CD14-positive monocyte (primary cell): ENCODE measurements at regions not wholly inside any gene's neighbourhood (a gene's known extent, or its start where the extent isn't known, plus 50 kb on each side); places are given as distances from the start of the nearest gene placed in this dataset.

Source experiments
- DNase-seq, 3 donors: peaks; one replicate each; pipeline ENCODE4 v3.0.0-alpha.2; 2011 to 2022
- H2AFZ ChIP-seq: 2 replicates; pipeline ENCODE4 v1.6.0; 2012; ENCODE audit warnings: mild to moderate bottlenecking, low read depth, low read length, inconsistent platforms; ENCODE audit not compliant: insufficient read depth, poor library complexity, severe bottlenecking
- H3K27ac ChIP-seq, 2 donors: 1 replicate in 1 of 2; 2 replicates in 1 of 2; pipeline ENCODE4 v1.5.1; 2012 to 2013; ENCODE audit warnings: low read length in 2 of 2, control low read depth in 1 of 2, inconsistent platforms in 1 of 2, low read depth in 1 of 2, mild to moderate bottlenecking in 1 of 2
- H3K27me3 ChIP-seq, 2 donors: one replicate each; pipeline versions ENCODE4 v1.6.0 to v1.6.1; 2011 to 2013; ENCODE audit warnings: low read length in 2 of 2; ENCODE audit not compliant: control insufficient read depth in 2 of 2, insufficient read depth in 2 of 2
- H3K36me3 ChIP-seq, 2 donors: replicated peaks in 1 of 2; 1 replicate in 1 of 2; 2 replicates in 1 of 2; pipeline versions ENCODE4 v1.5.1 to v1.6.1; 2012 to 2013; ENCODE audit warnings: low read length in 2 of 2, control low read depth in 1 of 2, inconsistent platforms in 1 of 2, mild to moderate bottlenecking in 1 of 2; ENCODE audit not compliant: insufficient read depth in 2 of 2, control insufficient read depth in 1 of 2
- H3K4me1 ChIP-seq, 2 donors: 1 replicate in 1 of 2; 2 replicates in 1 of 2; pipeline versions ENCODE4 v1.5.1 to v1.6.1; 2012 to 2013; ENCODE audit warnings: low read length in 2 of 2, control low read depth in 1 of 2, inconsistent platforms in 1 of 2, mild to moderate bottlenecking in 1 of 2, moderate library complexity in 1 of 2; ENCODE audit not compliant: insufficient read depth in 2 of 2, control insufficient read depth in 1 of 2
- H3K4me2 ChIP-seq: replicated peaks from 2 replicates; pipeline ENCODE3; 2012; ENCODE audit warnings: low read length, moderate library complexity, mild to moderate bottlenecking; ENCODE audit not compliant: poor library complexity, severe bottlenecking; ENCODE audit errors: extremely low read depth
- H3K4me3 ChIP-seq, 3 experiments: fragments of 200-600 bp in 1 of 3; sonication (generic) in 1 of 3; replicated peaks in 1 of 3; 1 replicate in 2 of 3; 2 replicates in 1 of 3; pipeline ENCODE4 v1.5.1; 2011 to 2013; ENCODE audit warnings: low read length in 3 of 3, mild to moderate bottlenecking in 3 of 3, control low read depth in 2 of 3, low read depth in 2 of 3, inconsistent platforms in 1 of 3, moderate library complexity in 1 of 3
- H3K79me2 ChIP-seq: 2 replicates; pipeline ENCODE4 v1.6.0; 2012; ENCODE audit warnings: mild to moderate bottlenecking, control low read depth, inconsistent platforms, low read length, moderate library complexity; ENCODE audit not compliant: insufficient read depth
- H3K9ac ChIP-seq: 2 replicates; pipeline ENCODE4 v1.6.0; 2017; ENCODE audit warnings: low read length, mild to moderate bottlenecking; ENCODE audit not compliant: insufficient read depth, poor library complexity, severe bottlenecking
- H3K9me3 ChIP-seq, 2 donors: replicated peaks in 1 of 2; 1 replicate in 1 of 2; 2 replicates in 1 of 2; pipeline versions ENCODE4 v1.5.1 to v1.6.1; 2012 to 2013; ENCODE audit warnings: low read length in 2 of 2, control low read depth in 1 of 2; ENCODE audit not compliant: control insufficient read depth in 1 of 2, insufficient read depth in 1 of 2
- H4K20me1 ChIP-seq: 2 replicates; pipeline ENCODE4 v1.6.0; 2012; ENCODE audit warnings: mild to moderate bottlenecking, low read length, control low read depth, moderate library complexity; ENCODE audit not compliant: insufficient read depth
- H3K27ac Mint-ChIP-seq, 7 donors: one replicate each; pipeline ENCODE4 v1.8.0; 2020; ENCODE audit warnings: mild to moderate bottlenecking in 7 of 7, mixed read lengths in 7 of 7, moderate library complexity in 6 of 7, inconsistent platforms in 2 of 7
- H3K27me3 Mint-ChIP-seq, 3 donors: one replicate each; pipeline ENCODE4 v1.8.0; 2021 to 2022; ENCODE audit warnings: low read depth in 3 of 3, mild to moderate bottlenecking in 3 of 3, mixed read lengths in 3 of 3, moderate library complexity in 3 of 3, inconsistent platforms in 1 of 3
- H3K36me3 Mint-ChIP-seq, 2 donors: one replicate each; pipeline ENCODE4 v1.8.0; 2020; ENCODE audit warnings: mixed read lengths in 2 of 2, inconsistent platforms in 1 of 2, mild to moderate bottlenecking in 1 of 2
- H3K4me1 Mint-ChIP-seq: one replicate; pipeline ENCODE4 v1.8.0; 2020; ENCODE audit warnings: mild to moderate bottlenecking, mixed read lengths
- H3K4me3 Mint-ChIP-seq, 2 donors: one replicate each; pipeline ENCODE4 v1.8.0; 2020; ENCODE audit warnings: mild to moderate bottlenecking in 2 of 2, mixed read lengths in 2 of 2, moderate library complexity in 1 of 2
- H3K9me3 Mint-ChIP-seq, 7 donors: one replicate each; pipeline ENCODE4 v1.8.0; 2020 to 2022; ENCODE audit warnings: mixed read lengths in 7 of 7, mild to moderate bottlenecking in 6 of 7, moderate library complexity in 6 of 7, inconsistent platforms in 2 of 7
- CTCF ChIP-seq: fragments of 200-600 bp; IDR thresholded peaks from one replicate; pipeline ENCODE4 v1.8.0; 2022; ENCODE audit warnings: antibody characterized with exemption, mild to moderate bottlenecking
- WGBS: methylation state at CpG from one replicate; pipeline ENCODE4 v1.1.5; 2013; ENCODE audit warnings: missing lambda C conversion rate; ENCODE audit not compliant: insufficient coverage; 5-methylcytosine and 5-hydroxymethylcytosine counted together
- intact Hi-C, 2 donors: fragments of 100-400 bp; cut with micrococcal nuclease; formaldehyde crosslinking; loops; one replicate each; pipeline versions ENCODE4 v1.15.0 to v1.15.1; 2023

GRCh38 chr13:29702912-29703351, 107.4 kb upstream of the SLC7A1 start:
- Histone ChIP-seq H3K4me3 (no peak overlapping the region), H3K36me3 (no peaks in the 10 kb centered on the region), H3K27ac (no peak overlapping the region), H2AFZ (no peak overlapping the region), H3K4me2 (no peak overlapping the region), H3K27me3 (peaks cover 4 to 9% of the 10 kb centered on the region in 2 donors), H3K9me3 (no peaks in the 10 kb centered on the region), H3K9ac (no peak overlapping the region), H3K4me1 (no peaks in the 10 kb centered on the region), H3K79me2 (no peaks in the 10 kb centered on the region), H4K20me1 (no peaks in the 10 kb centered on the region)
- Mint-ChIP-seq H3K4me3 (peak overlapping the region in 1 of 2 donors; percentile 14), H3K27me3 (peaks cover 5 to 17% (median 16%) of the 10 kb centered on the region in 3 donors), H3K9me3 (peaks cover 0 to 2% (median 0%) of the 10 kb centered on the region in 7 donors), H3K36me3 (no peaks in the 10 kb centered on the region), H3K27ac (no peak overlapping the region), H3K4me1 (peaks cover 7% of the 10 kb centered on the region)
- TF ChIP-seq CTCF, result no peak
- no peak for DNase-seq
- intact Hi-C loops, result no loop called here
- WGBS, result 42% methylated on average over 11 of the region's 13 CpGs

- Histone ChIP-seq H3K9ac (no peak overlapping the region), H2AFZ (no peak overlapping the region), H3K4me2 (no peak overlapping the region), H4K20me1 (no peaks in the 10 kb centered on the region), H3K36me3 (no peaks in the 10 kb centered on the region), H3K9me3 (no peaks in the 10 kb centered on the region), H3K4me1 (no peaks in the 10 kb centered on the region), H3K27ac (no peak overlapping the region), H3K79me2 (no peaks in the 10 kb centered on the region), H3K27me3 (peaks cover 4 to 7% of the 10 kb centered on the region in 2 donors), H3K4me3 (no peak overlapping the region)
- peaks cover 3% of the 10 kb centered on the region for H3K4me1 Mint-ChIP-seq
- DNase-seq, result no peak
- WGBS, result no CpG with 5 or more reads among the region's 3 CpGs
- peaks cover 5 to 12% (median 9%) of the 10 kb centered on the region in 3 donors for H3K27me3 Mint-ChIP-seq
- H3K27ac Mint-ChIP-seq, result no peak overlapping the region
- intact Hi-C loops, result no loop called here
- no peak overlapping the region for H3K4me3 Mint-ChIP-seq
- no peaks in the 10 kb centered on the region for H3K36me3 Mint-ChIP-seq
- peaks cover 0 to 2% (median 0%) of the 10 kb centered on the region in 7 donors for H3K9me3 Mint-ChIP-seq
- TF ChIP-seq CTCF, result no peak
These were observed 102.6 kb upstream of the SLC7A1 start for GRCh38 chr13:29698106-29698505.
